GM19452 (cell line): ENCODE measurements at regions not wholly inside any gene's neighbourhood (a gene's known extent, or its start where the extent isn't known, plus 50 kb on each side); places are given as distances from the start of the nearest gene placed in this dataset.

Experiments used
- ATAC-seq: cut with Tn5 transposase; IDR thresholded peaks from one replicate; pipeline ENCODE4 v1.9.1; 2021; ENCODE audit not compliant: unreplicated experiment

DNA sequence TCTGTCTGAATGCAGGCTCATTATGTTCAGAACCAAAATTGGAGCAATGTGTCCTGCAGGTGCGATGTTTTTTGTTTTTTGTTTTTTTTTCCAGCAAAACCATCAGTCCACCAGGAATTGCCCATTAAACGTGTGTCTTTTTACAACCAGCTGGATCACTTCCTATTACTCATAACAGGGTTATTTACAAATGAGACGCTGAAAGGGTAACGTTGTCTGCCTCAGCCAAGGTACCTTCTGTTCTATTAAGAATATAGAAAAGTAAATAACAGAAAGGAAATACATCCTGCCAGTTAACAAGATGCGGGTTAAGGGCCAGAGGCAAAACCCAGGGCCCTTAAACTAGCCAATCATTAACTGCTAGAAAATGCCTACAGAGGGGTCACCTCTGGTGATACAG, 590.4 kb downstream of the TBC1D4 start:
- no peak for ATAC-seq

DNA sequence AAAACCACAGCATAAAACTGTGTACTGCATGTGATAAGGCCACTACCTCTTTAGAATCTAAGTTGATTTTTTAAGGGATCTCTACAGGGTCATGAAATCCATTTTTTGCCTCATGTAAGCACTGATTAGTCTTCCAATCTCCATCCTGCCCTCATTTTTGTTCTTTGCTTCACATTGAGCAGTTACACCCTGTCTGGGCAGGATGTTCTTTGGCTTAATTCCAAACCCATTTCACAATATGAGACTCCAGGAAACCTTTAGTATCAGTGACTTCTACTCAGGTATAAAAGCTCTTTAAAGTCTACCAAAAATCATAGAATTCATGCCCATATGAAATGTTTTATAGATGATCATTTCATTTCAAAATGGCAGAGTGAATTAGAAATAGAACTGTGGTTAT, 592.6 kb downstream of the TBC1D4 start:
- ATAC-seq, result no peak

DNA sequence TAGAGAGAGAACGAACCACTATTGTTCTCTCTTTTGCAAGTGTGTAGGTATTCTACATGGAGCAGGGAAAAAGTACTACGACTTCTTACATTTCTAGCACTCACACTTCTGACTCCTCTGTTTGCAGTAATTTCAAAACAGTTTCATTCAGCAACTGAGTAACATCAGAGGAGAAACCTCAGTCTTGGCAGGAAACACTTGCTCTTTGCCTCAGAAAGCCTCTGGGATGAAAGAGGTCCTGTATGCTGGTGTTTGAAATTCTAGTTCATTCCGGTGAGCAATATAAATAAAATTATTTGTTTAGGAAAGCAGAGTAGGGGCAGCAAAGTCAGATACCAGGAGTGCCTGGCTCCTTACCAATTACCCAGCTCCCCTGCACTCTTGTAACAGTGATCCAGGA, 595.5 kb downstream of the TBC1D4 start:
- no peak for ATAC-seq

DNA sequence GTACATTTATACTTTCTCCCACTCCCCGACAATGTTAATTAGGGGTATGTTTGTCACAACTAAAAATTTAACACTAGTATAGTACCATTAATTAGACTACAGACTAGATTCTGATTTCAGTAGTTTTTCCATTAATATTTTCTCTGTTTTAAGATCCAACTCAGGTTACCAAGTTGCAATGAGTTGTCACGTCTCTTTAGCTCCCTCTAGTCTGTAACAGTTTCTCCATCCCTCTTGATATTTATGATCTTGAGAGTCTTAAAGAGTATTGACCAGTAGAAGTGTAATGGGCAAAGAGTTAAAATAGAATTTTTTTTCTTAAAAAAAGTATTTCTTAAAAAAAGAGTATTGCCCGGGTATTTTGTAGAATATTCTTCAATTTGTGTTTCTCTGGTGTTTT, 598.1 kb downstream of the TBC1D4 start:
- ATAC-seq, result no peak

DNA sequence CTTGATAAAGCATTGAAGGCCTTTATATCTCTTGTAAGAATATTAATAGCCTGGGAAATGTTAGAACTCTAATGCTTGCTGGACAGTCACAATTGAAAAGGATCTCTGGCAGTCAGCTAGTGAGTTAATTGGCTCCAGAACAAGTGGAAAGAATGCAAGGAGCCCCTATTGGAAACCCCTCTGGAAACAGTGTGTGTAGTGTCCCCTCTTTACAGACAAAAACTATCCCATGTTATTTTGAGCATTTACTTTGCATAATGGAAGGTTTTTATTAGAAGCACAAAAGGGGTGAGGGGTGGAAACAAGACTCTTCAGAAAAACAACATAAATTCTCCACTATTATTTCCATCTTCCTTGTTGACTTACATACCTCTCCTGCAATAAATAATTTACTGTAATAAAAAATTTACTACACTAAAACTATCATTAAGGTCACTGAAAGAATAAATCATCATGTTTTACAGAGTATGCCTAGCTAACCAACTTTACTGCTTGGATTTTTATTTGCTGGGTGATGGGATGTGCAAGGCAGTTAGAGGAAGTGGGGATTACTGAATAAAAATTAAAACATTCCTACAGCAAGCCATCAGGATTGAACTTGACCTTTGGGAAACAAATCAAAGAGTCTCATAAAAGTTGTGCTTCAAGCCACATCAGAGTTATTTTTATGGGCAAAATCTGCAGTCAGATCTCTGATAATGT, 610.4 kb downstream of the TBC1D4 start:
- ATAC-seq, result no peak

DNA sequence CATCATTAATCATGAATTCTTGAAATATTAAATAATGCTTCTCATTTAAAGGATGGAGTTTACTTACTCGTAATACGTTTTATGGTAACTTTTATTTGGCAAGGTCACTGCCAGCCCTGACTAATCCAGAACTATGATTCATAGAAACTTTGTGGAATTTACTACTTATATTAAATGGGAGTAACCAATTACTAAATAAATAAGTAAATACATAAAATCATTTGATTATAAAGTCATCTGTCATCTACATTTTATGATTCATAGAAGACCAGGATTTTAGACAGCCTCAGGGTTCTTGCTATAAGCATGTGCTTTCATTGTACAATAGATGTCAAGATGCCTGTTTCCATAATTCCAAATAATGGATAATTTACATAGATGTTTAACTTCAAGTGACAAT, 611.1 kb downstream of the TBC1D4 start:
- ATAC-seq, result no peak

DNA sequence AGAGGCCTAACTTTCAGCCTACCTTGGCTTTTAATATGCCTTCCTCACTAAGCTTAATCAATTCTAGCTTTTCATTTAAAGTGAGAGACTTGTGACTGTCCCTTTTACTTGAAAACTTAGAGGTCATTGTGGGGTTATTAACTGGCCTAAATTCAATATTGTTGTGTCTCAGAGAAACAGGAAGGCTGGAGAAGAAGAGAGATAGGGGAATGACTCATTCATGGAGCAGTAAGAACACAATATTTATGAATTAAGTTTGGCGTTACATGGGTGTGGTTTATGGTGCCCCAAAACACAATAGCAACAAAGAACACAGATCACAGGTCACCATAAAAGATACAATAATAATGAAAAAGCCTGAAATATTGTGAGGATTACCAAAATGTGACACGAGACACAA, 612.1 kb downstream of the TBC1D4 start:
- ATAC-seq, result no peak

DNA sequence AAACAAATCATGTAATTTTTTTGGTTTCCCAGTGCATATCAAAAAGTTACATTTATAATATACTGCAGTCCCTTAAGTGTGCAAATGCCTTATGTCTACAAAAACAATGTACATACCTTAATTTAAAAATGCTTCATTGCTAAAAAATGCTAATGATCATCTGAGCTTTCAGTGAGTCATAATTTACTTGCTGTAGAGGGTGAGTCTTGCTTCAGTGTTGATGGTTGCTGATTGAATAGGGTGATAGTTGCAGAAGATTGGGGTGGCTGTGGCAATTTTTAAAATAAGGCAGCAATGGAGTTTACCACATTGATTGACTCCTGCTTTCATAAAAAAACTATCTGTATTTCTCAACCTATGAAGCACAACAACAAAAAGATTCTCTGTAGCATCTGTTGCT, 613.9 kb downstream of the TBC1D4 start:
- ATAC-seq, result no peak

DNA sequence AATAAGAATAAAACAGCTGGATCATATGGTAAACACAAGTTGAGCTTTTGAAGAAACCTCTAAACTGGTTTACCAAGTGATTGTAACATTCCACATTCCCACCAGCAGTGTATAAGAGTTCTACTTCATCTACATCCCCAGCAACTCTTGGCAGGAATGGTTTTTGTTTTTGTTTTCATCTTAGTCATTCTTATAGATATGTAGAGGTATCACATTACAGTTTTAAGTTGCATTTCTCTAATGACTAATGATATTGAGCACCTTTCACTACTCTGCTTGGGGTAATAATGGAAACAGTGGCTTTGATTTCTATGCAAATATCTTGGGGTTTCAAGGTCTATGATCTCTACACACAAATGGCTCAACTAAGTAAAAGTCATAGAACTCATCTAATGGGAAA, 614.5 kb downstream of the TBC1D4 start:
- no peak for ATAC-seq

DNA sequence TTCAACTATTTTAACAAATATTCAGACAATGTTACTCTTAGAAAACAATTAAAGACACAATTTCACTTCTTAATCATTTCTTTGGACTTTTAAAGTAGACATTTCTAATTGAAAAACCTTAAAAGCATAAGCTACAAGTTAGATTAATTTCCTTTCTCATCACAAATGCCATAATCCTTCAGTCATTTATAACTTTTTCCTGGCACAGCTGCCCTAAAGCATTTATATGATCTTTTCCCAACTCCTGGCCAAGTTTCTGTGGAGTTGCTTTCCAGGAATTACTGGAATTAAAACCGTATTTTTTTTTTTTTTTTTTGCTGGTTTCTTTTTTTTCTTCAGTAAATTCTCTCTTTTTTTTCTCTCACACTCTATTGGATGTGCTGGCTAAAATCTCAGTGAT, 615.9 kb downstream of the TBC1D4 start:
- no peak for ATAC-seq

DNA sequence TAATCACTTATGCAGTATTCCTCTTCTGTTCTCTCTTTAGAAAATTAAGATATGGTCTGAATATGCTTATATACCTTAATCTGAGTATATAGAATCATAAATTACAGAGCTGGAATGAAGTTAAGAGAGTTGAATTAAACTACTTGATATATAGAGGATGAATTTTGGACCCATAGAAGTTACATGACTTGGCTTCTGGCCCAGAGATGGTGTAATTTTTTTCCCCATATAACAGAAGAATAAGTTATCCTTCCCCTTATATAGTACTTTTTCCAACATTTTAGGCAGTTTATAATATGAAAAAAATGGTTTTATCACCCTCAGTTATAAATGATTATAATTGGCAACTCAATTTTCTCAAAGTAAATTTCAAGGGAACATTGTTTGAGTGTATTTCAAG, 616.3 kb downstream of the TBC1D4 start:
- ATAC-seq, result no peak

DNA sequence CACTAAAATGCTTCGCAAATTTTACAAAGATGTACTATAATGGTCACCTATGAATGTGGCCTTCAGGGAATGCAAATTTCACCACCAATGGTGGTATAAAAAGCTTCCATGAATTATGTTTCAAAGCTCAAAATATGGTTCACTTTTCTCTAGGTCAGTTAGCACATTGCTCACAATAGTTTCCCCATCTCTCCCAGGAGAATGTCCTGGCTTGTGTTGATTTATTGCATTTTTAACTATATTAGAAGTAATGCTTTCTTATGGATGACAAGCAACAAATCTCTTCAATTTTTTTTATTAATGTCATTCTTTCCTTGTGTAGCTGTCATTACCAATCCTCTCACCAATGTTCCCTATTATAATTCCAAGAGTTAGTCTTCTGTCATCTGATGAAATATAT, 621.2 kb downstream of the TBC1D4 start:
- ATAC-seq, result no peak

DNA sequence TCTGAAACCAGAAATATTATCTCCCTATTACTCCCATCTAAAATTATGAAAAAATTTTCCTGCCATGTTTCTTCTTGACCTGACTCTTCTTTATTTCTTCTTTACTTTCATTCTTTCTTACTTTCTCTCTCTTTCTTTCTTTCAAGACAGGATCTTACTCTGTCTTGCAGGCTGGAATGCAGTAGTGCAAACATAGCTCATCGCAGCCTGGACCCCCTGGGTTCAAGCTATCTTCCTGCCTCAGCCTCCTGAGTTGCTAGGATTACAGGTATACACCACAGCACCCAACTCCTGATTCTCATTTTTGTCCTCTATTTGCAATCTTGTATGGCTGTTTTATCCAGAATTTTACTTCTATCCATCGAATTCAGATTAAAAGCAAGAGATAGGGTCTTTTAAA, 631.1 kb downstream of the TBC1D4 start:
- no peak for ATAC-seq

DNA sequence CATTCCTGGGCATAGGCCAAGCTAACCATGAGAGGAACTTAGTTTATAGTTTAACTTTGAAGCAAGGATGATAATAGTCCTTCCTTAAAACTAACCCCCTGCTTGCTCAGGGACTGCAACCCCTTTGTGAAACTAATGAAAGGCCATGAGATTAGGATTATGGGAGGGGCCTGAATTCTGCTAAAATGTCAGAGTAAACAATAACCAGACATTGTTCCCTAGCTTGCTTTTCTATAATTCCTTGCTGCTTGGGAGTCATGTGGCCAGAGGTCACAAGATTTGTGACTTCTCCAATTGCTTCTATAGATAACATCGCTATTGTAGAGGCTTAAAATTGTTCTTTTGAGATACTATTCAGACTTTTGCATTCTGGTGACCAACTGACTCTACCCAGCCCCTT, 634.0 kb downstream of the TBC1D4 start:
- no peak for ATAC-seq

DNA sequence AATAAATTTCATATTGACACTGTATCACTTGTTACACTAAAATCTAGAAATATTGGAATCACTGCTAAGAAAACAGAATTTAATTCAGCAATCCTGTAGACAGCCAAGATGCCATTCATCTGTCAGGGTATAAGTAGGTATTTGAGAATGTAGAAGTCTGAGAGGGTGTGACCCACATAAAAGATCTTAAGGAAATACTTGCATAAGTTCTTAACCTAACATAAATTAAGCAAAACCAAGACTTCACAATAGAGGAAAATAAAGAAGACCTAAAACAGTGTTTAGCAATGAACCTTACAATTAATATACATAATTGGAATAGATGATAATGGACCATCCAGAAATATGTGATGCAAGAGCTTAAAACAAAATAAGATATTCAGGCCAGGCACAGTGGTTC, 636.2 kb downstream of the TBC1D4 start:
- no peak for ATAC-seq

DNA sequence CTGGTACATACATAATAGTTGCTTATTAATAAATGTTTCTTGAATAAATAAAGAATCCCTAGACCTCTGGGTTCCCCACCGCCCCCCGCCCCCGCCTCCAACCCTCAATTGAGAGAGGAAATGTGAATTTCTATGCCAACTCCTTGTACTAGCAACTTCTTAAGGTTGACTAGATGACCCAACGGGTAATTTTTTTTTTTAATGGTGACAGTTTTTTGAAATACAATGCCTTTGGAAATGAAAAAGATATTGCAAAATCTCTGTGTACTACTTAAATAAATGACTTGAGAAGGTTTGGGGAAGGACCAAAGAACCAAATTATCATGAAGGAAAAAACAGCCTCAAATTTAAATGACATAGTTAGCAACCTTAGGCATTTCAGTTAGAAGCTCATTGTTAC, 640.3 kb downstream of the TBC1D4 start:
- ATAC-seq, result no peak

DNA sequence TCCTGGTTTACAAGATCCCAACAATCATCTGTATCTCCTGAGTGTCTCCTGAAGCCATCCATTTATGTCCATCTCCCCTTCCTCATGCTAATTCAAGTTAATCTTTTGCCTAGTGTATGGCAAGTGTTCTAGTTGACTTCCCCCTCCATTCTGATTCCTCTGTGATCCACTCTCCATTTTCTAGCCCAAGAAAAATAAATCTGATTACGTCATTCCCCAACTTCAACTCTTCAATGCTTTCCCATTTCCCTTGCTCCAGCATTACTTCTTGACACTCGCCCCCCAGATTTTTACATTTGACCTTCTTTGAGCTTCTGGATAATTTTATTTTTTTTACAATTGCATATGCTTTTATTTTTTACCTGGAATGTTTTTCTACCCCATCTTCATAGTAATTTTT, 640.8 kb downstream of the TBC1D4 start:
- no peak for ATAC-seq

DNA sequence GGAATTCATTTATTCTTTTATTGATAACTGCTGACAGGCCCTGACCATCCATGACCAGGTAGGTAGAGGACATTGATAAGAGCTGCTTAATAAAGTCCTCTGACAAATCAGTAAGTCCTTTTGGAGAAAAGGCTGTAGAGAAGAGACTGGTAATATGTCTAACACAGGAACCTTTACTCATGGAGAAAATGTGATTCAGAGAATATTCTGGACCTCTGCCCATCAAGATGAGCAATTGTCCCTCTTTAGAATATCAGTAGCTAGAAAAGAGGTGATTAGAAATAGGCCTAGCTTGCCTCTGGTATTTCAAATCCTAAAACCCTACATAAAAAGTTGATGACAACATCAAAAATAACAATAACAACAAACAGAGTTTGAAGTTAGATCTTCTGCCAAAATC, 642.3 kb downstream of the TBC1D4 start:
- no peak for ATAC-seq

DNA sequence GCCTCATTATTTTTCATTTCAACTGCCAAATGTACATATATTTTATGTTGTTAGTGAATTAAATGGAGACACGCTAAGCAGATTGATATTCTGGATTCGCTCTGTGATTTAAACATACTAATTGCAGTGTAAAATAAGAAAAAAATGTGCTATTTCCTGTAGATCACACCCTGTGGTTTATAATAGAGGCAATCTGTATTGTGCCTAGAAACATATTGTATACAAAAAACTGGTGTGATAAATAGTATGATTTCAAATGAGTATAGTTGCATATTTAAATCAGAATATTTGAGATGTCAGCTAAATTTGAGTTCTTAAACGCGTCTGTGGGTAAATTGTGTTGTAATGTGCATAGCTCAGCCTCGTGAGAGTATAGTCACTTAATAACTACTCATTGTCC, 643.9 kb downstream of the TBC1D4 start:
- ATAC-seq, result no peak

DNA sequence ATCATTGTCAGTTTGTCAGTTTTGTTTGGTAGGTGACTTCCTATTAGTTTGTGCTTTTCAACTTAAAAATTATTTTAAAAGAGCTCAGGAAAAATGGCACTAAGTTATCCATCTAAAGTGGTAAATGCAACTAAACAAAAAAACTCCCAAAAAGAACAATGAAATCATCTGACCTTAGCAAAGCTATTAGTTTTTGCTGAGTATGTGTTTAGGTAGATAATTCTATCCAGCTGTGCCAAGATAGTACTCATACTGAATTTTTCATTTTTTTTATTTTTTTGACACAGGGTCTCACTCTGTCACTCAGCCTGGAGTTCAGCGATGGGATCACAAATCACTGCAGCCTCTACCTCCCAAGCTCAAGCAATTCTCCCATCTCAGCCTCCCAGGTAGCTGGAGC, 645.3 kb downstream of the TBC1D4 start:
- no peak for ATAC-seq

DNA sequence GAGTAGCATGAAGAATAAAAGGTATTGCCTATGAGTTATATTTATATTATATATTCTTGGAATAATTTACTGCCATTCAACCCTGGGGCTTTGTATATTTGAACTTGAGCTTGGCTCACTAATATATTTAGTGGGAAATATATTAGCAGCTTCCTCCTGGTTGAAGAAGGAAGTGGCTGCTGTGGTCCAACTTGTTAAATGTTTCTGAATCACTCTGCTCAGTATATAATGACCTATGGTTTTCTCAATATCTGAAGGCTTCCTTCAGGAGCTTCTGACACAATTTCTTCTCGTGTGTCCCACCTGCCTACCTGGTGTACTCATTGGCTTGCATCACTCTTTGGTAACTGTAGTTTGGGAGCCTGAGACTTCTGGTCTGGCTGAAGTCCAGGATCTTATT, 646.4 kb downstream of the TBC1D4 start:
- ATAC-seq, result no peak

DNA sequence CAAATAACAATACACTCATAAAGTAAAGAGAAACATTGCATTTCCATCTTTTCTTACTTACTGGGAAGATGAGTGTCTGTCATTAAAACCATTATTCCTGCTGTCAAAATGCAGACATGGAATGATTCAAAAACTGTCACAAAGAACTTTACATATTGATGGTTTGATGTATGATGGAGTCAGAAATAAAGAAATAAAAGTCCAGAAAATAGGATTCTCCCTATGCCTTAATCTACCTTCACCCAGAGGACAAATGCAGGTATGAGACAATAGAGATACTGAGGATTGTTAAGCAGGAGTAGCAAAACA, 656.1 kb downstream of the TBC1D4 start:
- ATAC-seq, result no peak

DNA sequence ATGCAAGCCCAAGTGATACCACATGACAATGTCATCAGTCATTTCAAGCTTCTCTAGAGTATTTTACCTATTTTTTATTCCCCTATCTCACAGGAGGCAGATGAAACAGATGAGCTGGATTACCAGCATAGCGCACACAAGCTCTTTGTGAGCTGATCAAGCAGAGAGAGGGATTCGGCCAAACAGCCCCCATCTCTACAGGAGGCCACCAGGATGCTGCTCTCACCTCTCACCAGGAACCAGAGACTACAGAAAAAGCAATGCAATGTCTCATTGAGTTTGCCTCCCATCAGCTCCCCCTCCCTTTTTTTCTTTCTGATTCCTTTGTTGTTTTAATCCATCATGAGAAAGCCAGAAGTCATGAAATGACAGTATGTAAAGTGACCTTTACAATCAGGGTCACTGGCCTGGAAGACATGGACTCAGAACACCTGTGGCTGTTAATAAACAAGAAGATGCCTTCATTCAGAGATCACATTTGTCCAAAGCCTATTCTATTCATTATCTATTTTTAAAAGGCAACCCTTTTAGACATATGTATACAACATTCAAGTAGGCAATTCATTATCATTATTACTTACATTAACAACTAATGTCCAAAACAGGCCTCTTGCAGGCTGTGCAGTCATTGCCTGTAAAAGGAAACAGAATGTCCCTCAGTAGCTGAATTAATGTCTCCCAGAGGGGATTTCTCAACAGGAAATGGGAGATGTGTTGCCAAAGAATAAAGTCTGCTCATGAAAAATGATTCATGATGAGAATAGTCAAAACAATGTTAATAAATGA, 656.6 kb downstream of the TBC1D4 start:
- no peak for ATAC-seq
